ENCODE measurements at regions not wholly inside any gene's neighbourhood (a gene's known extent, or its start where the extent isn't known, plus 50 kb on each side); places are given as distances from the start of the nearest gene placed in this dataset.

DNA sequence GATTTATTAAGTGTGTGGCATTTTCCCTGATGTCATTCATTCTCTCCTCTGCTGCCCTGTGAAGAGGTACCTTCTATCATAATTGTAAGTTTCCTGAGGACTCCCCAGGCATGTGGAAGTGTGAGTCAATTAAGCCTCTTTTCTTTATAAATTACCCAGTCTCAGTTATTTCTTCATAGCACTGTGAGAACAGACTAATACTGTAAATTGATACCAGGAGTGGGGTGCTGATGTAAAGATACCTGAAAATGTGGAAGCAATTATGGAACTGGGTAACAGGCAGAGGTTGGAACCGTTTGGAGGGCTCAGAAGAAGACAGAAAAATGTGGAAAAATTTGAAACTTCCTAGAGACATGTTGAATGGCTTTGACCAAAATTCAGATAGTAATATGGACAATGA, 711.8 kb upstream of the GRM3 start:
- TF ChIP-seq ZBTB7A (IDR thresholded peaks at IDR 0.05; ENCODE audit: low read depth) = no peak
- TF ChIP-seq RAD21 (IDR thresholded peaks at IDR 0.05; ENCODE audit: low read depth) = no peak
- no peak for TF ChIP-seq TCF12 (IDR thresholded peaks at IDR 0.05; ENCODE audit: low read depth)
- TF ChIP-seq NFIC (IDR thresholded peaks at IDR 0.05) = no peak
- no peak for TF ChIP-seq EP300 (IDR thresholded peaks at IDR 0.05; ENCODE audit: borderline replicate concordance)
- no peak for TF ChIP-seq USF1 (IDR thresholded peaks at IDR 0.05)
- TF ChIP-seq YY1 (IDR thresholded peaks at IDR 0.05; ENCODE audit: low read depth) = no peak
- TF ChIP-seq TAF1 (IDR thresholded peaks at IDR 0.05; ENCODE audit: low read depth) = no peak
- no peak for TF ChIP-seq EGR1 (IDR thresholded peaks at IDR 0.05)
- TF ChIP-seq, protein P1, sequence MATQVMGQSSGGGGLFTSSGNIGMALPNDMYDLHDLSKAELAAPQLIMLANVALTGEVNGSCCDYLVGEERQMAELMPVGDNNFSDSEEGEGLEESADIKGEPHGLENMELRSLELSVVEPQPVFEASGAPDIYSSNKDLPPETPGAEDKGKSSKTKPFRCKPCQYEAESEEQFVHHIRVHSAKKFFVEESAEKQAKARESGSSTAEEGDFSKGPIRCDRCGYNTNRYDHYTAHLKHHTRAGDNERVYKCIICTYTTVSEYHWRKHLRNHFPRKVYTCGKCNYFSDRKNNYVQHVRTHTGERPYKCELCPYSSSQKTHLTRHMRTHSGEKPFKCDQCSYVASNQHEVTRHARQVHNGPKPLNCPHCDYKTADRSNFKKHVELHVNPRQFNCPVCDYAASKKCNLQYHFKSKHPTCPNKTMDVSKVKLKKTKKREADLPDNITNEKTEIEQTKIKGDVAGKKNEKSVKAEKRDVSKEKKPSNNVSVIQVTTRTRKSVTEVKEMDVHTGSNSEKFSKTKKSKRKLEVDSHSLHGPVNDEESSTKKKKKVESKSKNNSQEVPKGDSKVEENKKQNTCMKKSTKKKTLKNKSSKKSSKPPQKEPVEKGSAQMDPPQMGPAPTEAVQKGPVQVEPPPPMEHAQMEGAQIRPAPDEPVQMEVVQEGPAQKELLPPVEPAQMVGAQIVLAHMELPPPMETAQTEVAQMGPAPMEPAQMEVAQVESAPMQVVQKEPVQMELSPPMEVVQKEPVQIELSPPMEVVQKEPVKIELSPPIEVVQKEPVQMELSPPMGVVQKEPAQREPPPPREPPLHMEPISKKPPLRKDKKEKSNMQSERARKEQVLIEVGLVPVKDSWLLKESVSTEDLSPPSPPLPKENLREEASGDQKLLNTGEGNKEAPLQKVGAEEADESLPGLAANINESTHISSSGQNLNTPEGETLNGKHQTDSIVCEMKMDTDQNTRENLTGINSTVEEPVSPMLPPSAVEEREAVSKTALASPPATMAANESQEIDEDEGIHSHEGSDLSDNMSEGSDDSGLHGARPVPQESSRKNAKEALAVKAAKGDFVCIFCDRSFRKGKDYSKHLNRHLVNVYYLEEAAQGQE (IDR thresholded peaks at IDR 0.05; ENCODE audit: low read depth) = no peak
- TF ChIP-seq TEAD4 (IDR thresholded peaks at IDR 0.05) = no peak
- no peak for TF ChIP-seq FOXM1 (IDR thresholded peaks at IDR 0.05; ENCODE audit: borderline replicate concordance, low read depth)

- TF ChIP-seq FOXM1 (IDR thresholded peaks at IDR 0.05; ENCODE audit: borderline replicate concordance, low read depth) = no peak
- no peak for TF ChIP-seq CREB1 (IDR thresholded peaks at IDR 0.05; ENCODE audit: low read depth)
- no peak for TF ChIP-seq EGR1 (IDR thresholded peaks at IDR 0.05)
- TF ChIP-seq TCF12 (IDR thresholded peaks at IDR 0.05; ENCODE audit: low read depth) = no peak
- no peak for TF ChIP-seq CEBPB (IDR thresholded peaks at IDR 0.05)
Observed at GRCh38 chr7:85928500-85928899, 715.2 kb upstream of the GRM3 start.

DNA sequence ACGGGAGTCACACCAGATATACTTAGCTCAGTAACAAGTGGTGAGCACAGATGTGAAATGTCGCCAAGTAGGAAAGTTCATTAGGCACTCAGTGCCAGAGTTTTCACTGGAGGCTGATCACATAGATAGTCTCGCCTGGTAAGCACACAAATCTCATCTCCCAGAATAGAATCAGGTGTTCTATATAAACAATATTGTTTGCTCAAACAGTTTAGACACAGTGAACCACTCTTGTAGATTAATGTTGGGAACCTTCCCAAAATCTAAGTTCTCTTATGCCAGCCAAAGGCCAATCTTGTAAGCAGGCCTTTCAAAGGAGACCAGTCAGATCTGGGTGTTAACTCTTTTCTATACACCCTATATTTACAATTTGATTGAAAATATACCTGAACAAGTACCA, 716.5 kb upstream of the GRM3 start:
- no peak for TF ChIP-seq CREB1 (IDR thresholded peaks at IDR 0.05; ENCODE audit: low read depth)
- no peak for TF ChIP-seq TCF12 (IDR thresholded peaks at IDR 0.05; ENCODE audit: low read depth)
- no peak for TF ChIP-seq RAD21 (IDR thresholded peaks at IDR 0.05; ENCODE audit: low read depth)
- no peak for TF ChIP-seq CEBPB (IDR thresholded peaks at IDR 0.05)
- no peak for TF ChIP-seq EP300 (IDR thresholded peaks at IDR 0.05; ENCODE audit: borderline replicate concordance)
- TF ChIP-seq, protein P1 (IDR thresholded peaks at IDR 0.05; ENCODE audit: low read depth) = no peak
- no peak for TF ChIP-seq ZBTB7A (IDR thresholded peaks at IDR 0.05; ENCODE audit: low read depth)
- no peak for TF ChIP-seq USF1 (IDR thresholded peaks at IDR 0.05)
- TF ChIP-seq TEAD4 (IDR thresholded peaks at IDR 0.05) = no peak
- TF ChIP-seq NFIC (IDR thresholded peaks at IDR 0.05) = no peak
- no peak for TF ChIP-seq FOXM1 (IDR thresholded peaks at IDR 0.05; ENCODE audit: borderline replicate concordance, low read depth)
- TF ChIP-seq, protein P2, sequence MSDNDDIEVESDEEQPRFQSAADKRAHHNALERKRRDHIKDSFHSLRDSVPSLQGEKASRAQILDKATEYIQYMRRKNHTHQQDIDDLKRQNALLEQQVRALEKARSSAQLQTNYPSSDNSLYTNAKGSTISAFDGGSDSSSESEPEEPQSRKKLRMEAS (IDR thresholded peaks at IDR 0.05) = no peak
- no peak for TF ChIP-seq YY1 (IDR thresholded peaks at IDR 0.05; ENCODE audit: low read depth)
- TF ChIP-seq TAF1 (IDR thresholded peaks at IDR 0.05; ENCODE audit: low read depth) = no peak
- TF ChIP-seq EGR1 (IDR thresholded peaks at IDR 0.05) = no peak

DNA sequence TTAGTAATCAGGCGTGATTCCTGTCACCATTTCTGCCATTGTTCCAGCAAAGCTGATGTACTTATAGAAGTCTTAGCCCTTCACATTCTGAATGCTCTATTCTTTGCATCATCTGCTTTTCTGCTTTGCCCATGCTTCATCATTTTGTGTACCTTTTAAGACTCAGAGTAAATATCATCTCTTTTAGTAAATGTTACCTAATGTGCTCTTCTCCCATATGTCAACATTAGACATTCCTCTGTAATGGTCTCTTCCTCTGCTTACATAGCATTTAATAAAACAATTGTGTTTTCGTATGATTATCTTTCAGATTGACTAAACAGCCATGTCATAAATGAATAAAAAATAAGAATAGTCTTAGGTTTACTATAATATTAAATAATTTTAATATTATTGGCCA, 719.6 kb upstream of the GRM3 start:
- no peak for TF ChIP-seq CREB1 (IDR thresholded peaks at IDR 0.05; ENCODE audit: low read depth)
- TF ChIP-seq TEAD4 (IDR thresholded peaks at IDR 0.05) = no peak
- TF ChIP-seq ZBTB7A (IDR thresholded peaks at IDR 0.05; ENCODE audit: low read depth) = no peak
- no peak for TF ChIP-seq TAF1 (IDR thresholded peaks at IDR 0.05; ENCODE audit: low read depth)
- TF ChIP-seq FOXM1 (IDR thresholded peaks at IDR 0.05; ENCODE audit: borderline replicate concordance, low read depth) = no peak
- TF ChIP-seq TCF12 (IDR thresholded peaks at IDR 0.05; ENCODE audit: low read depth) = no peak
- TF ChIP-seq, protein P2 (IDR thresholded peaks at IDR 0.05) = no peak
- no peak for TF ChIP-seq RAD21 (IDR thresholded peaks at IDR 0.05; ENCODE audit: low read depth)
- TF ChIP-seq NFIC (IDR thresholded peaks at IDR 0.05) = no peak
- TF ChIP-seq YY1 (IDR thresholded peaks at IDR 0.05; ENCODE audit: low read depth) = no peak
- TF ChIP-seq, protein P1 (IDR thresholded peaks at IDR 0.05; ENCODE audit: low read depth) = no peak
- TF ChIP-seq USF1 (IDR thresholded peaks at IDR 0.05) = no peak

Data from Ishikawa (cell line).